H1 (cell line): ENCODE measurements at regions not wholly inside any gene's neighbourhood (a gene's known extent, or its start where the extent isn't known, plus 50 kb on each side); places are given as distances from the start of the nearest gene placed in this dataset.

Experiments used
- CTCF ChIA-PET: fragments of 300-600 bp; sonication (Branson Sonifier 250); formaldehyde crosslinking; loops from one replicate; lab custom pipeline; 2021; ENCODE audit not compliant: partially characterized antibody; lab: Charles Lee
- POLR2A ChIA-PET: fragments of 300-600 bp; sonication (Branson Sonifier 250); formaldehyde crosslinking; loops from one replicate; lab custom pipeline; 2021; ENCODE audit warnings: inconsistent platforms; ENCODE audit not compliant: partially characterized antibody; lab: Charles Lee
- DNase-seq, 2 experiments: peaks; one replicate each; pipeline versions ENCODE4 v3.0.0 to v3.0.0-alpha.2; 2010 to 2022; ENCODE audit warnings: low spot score in 2 of 2, low read depth in 1 of 2, mixed read lengths in 1 of 2
- FAIRE-seq: peaks from 2 replicates; lab custom pipeline; 2011; peaks lifted over from hg19 to GRCh38; lab: Jason Lieb, UNC
- H2AFZ ChIP-seq: 2 replicates; pipeline ENCODE4 v1.8.1; 2012; ENCODE audit warnings: low read length, inconsistent platforms
- H2AK5ac ChIP-seq: 2 replicates; pipeline ENCODE4 v1.6.1; 2013; ENCODE audit warnings: low read depth, low read length
- H2BK120ac ChIP-seq: replicated peaks from 2 replicates; pipeline ENCODE3; 2013; ENCODE audit warnings: low read depth, low read length, inconsistent platforms
- H2BK12ac ChIP-seq: 2 replicates; pipeline ENCODE4 v1.6.1; 2013; ENCODE audit warnings: low read depth, low read length
- H2BK15ac ChIP-seq: 2 replicates; pipeline ENCODE4 v1.6.1; 2013; ENCODE audit warnings: low read length
- H2BK20ac ChIP-seq: 2 replicates; pipeline ENCODE4 v1.6.1; 2013; ENCODE audit warnings: low read length
- H2BK5ac ChIP-seq: 2 replicates; pipeline ENCODE4 v1.6.1; 2013; ENCODE audit warnings: low read depth, low read length
- H3K14ac ChIP-seq: 2 replicates; pipeline ENCODE4 v1.6.1; 2013; ENCODE audit warnings: inconsistent platforms; ENCODE audit not compliant: insufficient read length
- H3K18ac ChIP-seq: 2 replicates; pipeline ENCODE4 v1.6.1; 2013; ENCODE audit warnings: low read length; ENCODE audit errors: extremely low read depth
- H3K23ac ChIP-seq: 2 replicates; pipeline ENCODE4 v1.6.1; 2013; ENCODE audit warnings: inconsistent platforms; ENCODE audit not compliant: insufficient read length
- H3K23me2 ChIP-seq: 2 replicates; pipeline ENCODE4 v1.6.1; 2013; ENCODE audit warnings: low read depth, low read length
- H3K27ac ChIP-seq: 2 replicates; pipeline ENCODE4 v1.6.1; 2011; ENCODE audit warnings: low read depth, low read length, inconsistent platforms
- H3K27me3 ChIP-seq, 4 experiments: replicated peaks in 1 of 4; 1 replicate in 1 of 4; 2 replicates in 3 of 4; pipeline versions ENCODE4 v1.6.1 to v1.8.1; 2011 to 2013; ENCODE audit warnings: low read length in 3 of 4, mild to moderate bottlenecking in 3 of 4, inconsistent platforms in 2 of 4, mixed read lengths in 2 of 4, moderate library complexity in 1 of 4; ENCODE audit not compliant: control insufficient read depth in 3 of 4, insufficient read depth in 3 of 4; ENCODE audit errors: extremely low read depth in 1 of 4
- H3K36me3 ChIP-seq, 4 experiments: 2 replicates each; pipeline versions ENCODE4 v1.6.1 to v1.8.1; 2011 to 2013; ENCODE audit warnings: mild to moderate bottlenecking in 4 of 4, low read length in 3 of 4, moderate library complexity in 2 of 4, control low read depth in 1 of 4, inconsistent platforms in 1 of 4; ENCODE audit not compliant: insufficient read depth in 4 of 4, control insufficient read depth in 2 of 4
- H3K4ac ChIP-seq: replicated peaks from 2 replicates; pipeline ENCODE3; 2013; ENCODE audit warnings: low read length, low read depth, mixed read lengths, inconsistent platforms; ENCODE audit not compliant: insufficient read length
- H3K4me1 ChIP-seq, 4 experiments: replicated peaks in 1 of 4; 1 replicate in 1 of 4; 2 replicates in 3 of 4; pipeline versions ENCODE4 v1.6.1 to v1.8.1; 2011 to 2013; ENCODE audit warnings: low read length in 3 of 4, inconsistent platforms in 2 of 4, mixed read lengths in 1 of 4; ENCODE audit not compliant: insufficient read depth in 4 of 4, control insufficient read depth in 3 of 4
- H3K4me2 ChIP-seq, 2 experiments: 2 replicates each; pipeline versions ENCODE4 v1.6.1 to v1.8.1; 2011 to 2013; ENCODE audit warnings: low read depth in 2 of 2, low read length in 2 of 2, control low read depth in 1 of 2, inconsistent platforms in 1 of 2, mild to moderate bottlenecking in 1 of 2; ENCODE audit not compliant: insufficient read depth in 1 of 2
- H3K4me3 ChIP-seq, 4 experiments: fragments of 200-600, 300-600 bp in 1 of 4; sonication (generic), shearing (Covaris generic), sonication (Bioruptor Twin) in 1 of 4; 2 replicates each; pipeline versions ENCODE4 v1.5.1 to v1.8.1; 2011 to 2016; ENCODE audit warnings: low read length in 4 of 4, low read depth in 3 of 4, control low read depth in 2 of 4, inconsistent platforms in 2 of 4, mild to moderate bottlenecking in 2 of 4, mixed read lengths in 1 of 4, moderate library complexity in 1 of 4; ENCODE audit not compliant: insufficient read depth in 2 of 4; ENCODE audit errors: extremely low read depth in 1 of 4
- H3K56ac ChIP-seq: replicated peaks from 2 replicates; pipeline ENCODE3; 2013; ENCODE audit warnings: low read depth, mild to moderate bottlenecking, mixed read lengths, low read length, inconsistent platforms; ENCODE audit not compliant: insufficient read length
- H3K79me1 ChIP-seq: 2 replicates; pipeline ENCODE4 v1.6.1; 2013; ENCODE audit warnings: low read depth, low read length, control low read depth
- H3K79me2 ChIP-seq, 2 experiments: 2 replicates each; pipeline versions ENCODE4 v1.6.1 to v1.8.1; 2012 to 2013; ENCODE audit warnings: low read length in 2 of 2, mild to moderate bottlenecking in 2 of 2, inconsistent platforms in 1 of 2; ENCODE audit not compliant: insufficient read depth in 2 of 2, control insufficient read depth in 1 of 2
- H3K9ac ChIP-seq, 4 experiments: replicated peaks in 1 of 4; 1 replicate in 1 of 4; 2 replicates in 3 of 4; pipeline versions ENCODE4 v1.6.1 to v1.8.1; 2011 to 2013; ENCODE audit warnings: low read depth in 3 of 4, low read length in 3 of 4, control low read depth in 2 of 4, mild to moderate bottlenecking in 2 of 4, moderate library complexity in 2 of 4, inconsistent platforms in 1 of 4; ENCODE audit errors: extremely low read depth in 1 of 4
- H3K9me3 ChIP-seq, 2 experiments: 2 replicates each; pipeline versions ENCODE4 v1.6.1 to v1.8.1; 2012 to 2013; ENCODE audit warnings: mild to moderate bottlenecking in 2 of 2, moderate library complexity in 2 of 2, control low read depth in 1 of 2, inconsistent platforms in 1 of 2, low read depth in 1 of 2, low read length in 1 of 2, mixed read lengths in 1 of 2; ENCODE audit not compliant: insufficient read depth in 2 of 2
- H4K20me1 ChIP-seq, 2 experiments: replicated peaks in 1 of 2; 2 replicates each; pipeline versions ENCODE3 to v1.8.1; 2011 to 2013; ENCODE audit warnings: inconsistent platforms in 2 of 2, low read length in 2 of 2, mild to moderate bottlenecking in 1 of 2; ENCODE audit not compliant: insufficient read depth in 2 of 2, control insufficient read depth in 1 of 2
- H4K5ac ChIP-seq: 2 replicates; pipeline ENCODE4 v1.6.1; 2013; ENCODE audit warnings: low read length, low read depth, mixed read lengths, inconsistent platforms; ENCODE audit not compliant: insufficient read length
- H4K8ac ChIP-seq: 2 replicates; pipeline ENCODE4 v1.8.0; 2013; ENCODE audit warnings: mild to moderate bottlenecking, moderate library complexity, low read length, inconsistent platforms; ENCODE audit not compliant: insufficient read depth; ENCODE audit errors: extremely low read depth
- H4K91ac ChIP-seq: replicated peaks from 2 replicates; pipeline ENCODE3; 2013; ENCODE audit warnings: low read length, mixed read lengths, inconsistent platforms; ENCODE audit not compliant: insufficient read length
- BRCA1 ChIP-seq: IDR thresholded peaks from 2 replicates; pipeline ENCODE4 v1.6.1; 2012; ENCODE audit warnings: low read depth, low read length, improper control_type of control experiment
- EGR1 ChIP-seq: IDR thresholded peaks from 2 replicates; pipeline ENCODE4 v1.6.1; 2011; ENCODE audit warnings: low read depth, low read length, borderline replicate concordance
- FOSL1 ChIP-seq: IDR thresholded peaks from 2 replicates; pipeline ENCODE4 v1.6.1; 2011; ENCODE audit warnings: mild to moderate bottlenecking, low read depth, low read length, moderate library complexity; ENCODE audit not compliant: insufficient read depth
- GABPA ChIP-seq: IDR thresholded peaks from 2 replicates; pipeline ENCODE4 v1.6.1; 2011; ENCODE audit warnings: mild to moderate bottlenecking, low read length, moderate library complexity, borderline replicate concordance; ENCODE audit not compliant: insufficient read depth
- GTF2F1 ChIP-seq: IDR thresholded peaks from 2 replicates; pipeline ENCODE4 v1.6.1; 2012; ENCODE audit warnings: low read depth, low read length, improper control_type of control experiment, borderline replicate concordance
- PHF8 ChIP-seq: fragments of 200-600 bp; sonication (generic); conservative IDR thresholded peaks from 2 replicates; pipeline ENCODE4 v1.7.1; 2012; ENCODE audit warnings: low read depth, mild to moderate bottlenecking, inconsistent platforms, low read length, moderate library complexity
- RXRA ChIP-seq: IDR thresholded peaks from 2 replicates; pipeline ENCODE4 v1.6.1; 2011; ENCODE audit warnings: low read depth, mild to moderate bottlenecking, low read length, moderate library complexity; ENCODE audit not compliant: insufficient read depth
- SAP30 ChIP-seq: fragments of 300-600 bp; sonication (generic); IDR thresholded peaks from 2 replicates; pipeline ENCODE4 v1.7.1; 2012; ENCODE audit warnings: low read length, moderate library complexity, mild to moderate bottlenecking, inconsistent platforms; ENCODE audit not compliant: insufficient read depth, insufficient replicate concordance
- SUZ12 ChIP-seq: fragments of 200-600 bp; sonication (generic); IDR thresholded peaks from 2 replicates; pipeline ENCODE4 v1.6.1; 2012; ENCODE audit warnings: mild to moderate bottlenecking, inconsistent platforms, low read length, moderate library complexity, mixed read lengths
- WGBS, 2 experiments: shearing (Covaris generic) in 1 of 2; methylation state at CpG; one replicate each; pipeline versions ENCODE4 v1.1.6 to v1.1.7; 2013 to 2015; ENCODE audit warnings: low lambda C conversion rate in 2 of 2, mixed read lengths in 2 of 2, inconsistent platforms in 1 of 2, low coverage in 1 of 2, missing lambda C conversion rate in 1 of 2; ENCODE audit not compliant: insufficient replicate concordance in 2 of 2, insufficient coverage in 1 of 2, insufficient read length in 1 of 2; ENCODE audit errors: extremely low coverage in 1 of 2, missing lambda C conversion rate in 1 of 2; 5-methylcytosine and 5-hydroxymethylcytosine counted together

GRCh38 chr13:73310366-73310765 lies 251.6 kb downstream of the KLF5 start:
- Histone ChIP-seq H2BK12ac (no peak overlapping the region), H3K27me3 (no peaks in the 10 kb centered on the region), H2BK5ac (no peak overlapping the region), H3K4me3 (no peak overlapping the region), H2BK120ac (no peak overlapping the region), H3K23ac (no peak overlapping the region), H3K14ac (no peak overlapping the region), H4K8ac (no peak overlapping the region), H2AK5ac (no peak overlapping the region), H3K4me1 (no peaks in the 10 kb centered on the region), H4K5ac (no peak overlapping the region), H2BK15ac (no peak overlapping the region), H3K9me3 (no peaks in the 10 kb centered on the region), H3K79me1 (no peaks in the 10 kb centered on the region), H3K56ac (no peak overlapping the region), H4K91ac (no peak overlapping the region), H3K79me2 (no peaks in the 10 kb centered on the region), H3K23me2 (no peaks in the 10 kb centered on the region), H2AFZ (no peak overlapping the region), H3K18ac (no peak overlapping the region), H3K36me3 (no peaks in the 10 kb centered on the region), H3K9ac (no peak overlapping the region), H3K4me2 (no peak overlapping the region), H3K27ac (no peak overlapping the region), H3K4ac (no peak overlapping the region), H4K20me1 (no peaks in the 10 kb centered on the region), H2BK20ac (no peak overlapping the region)
- TF ChIP-seq GABPA (no peak), FOSL1 (no peak), BRCA1 (no peak), RXRA (no peak), GTF2F1 (no peak), SUZ12 (no peak), EGR1 (no peak), SAP30 (no peak), PHF8 (no peak)
- CTCF ChIA-PET = no interaction called here
- POLR2A ChIA-PET = no interaction called here
- DNase-seq = no peak
- FAIRE-seq = no peak
- 94% methylated on average over 2 of the region's 2 CpGs; no CpG with 5 or more reads in 1 of the 2 experiments for WGBS, 2 experiments
